Activated CD4-positive, alpha-beta T cell treated with anti-CD3 and anti-CD28 coated beads, Interleukin-2, amount 10 ng/mL, durations not matched to agents 24 days and 14 days (primary cell): ENCODE measurements at regions not wholly inside any gene's neighbourhood (a gene's known extent, or its start where the extent isn't known, plus 50 kb on each side); places are given as distances from the start of the nearest gene placed in this dataset.
"Not testable (repeated sequence)": the region's sequence is repeated elsewhere in the genome, so short reads cannot be mapped to it uniquely, and the experiment has no call there.

Source experiments
- DNase-seq: peaks from one replicate; pipeline ENCODE4 v3.0.0; 2022
- H3K27ac Mint-ChIP-seq: one replicate; pipeline ENCODE4 v1.8.0; 2022; ENCODE audit warnings: mild to moderate bottlenecking, mixed read lengths
- H3K27me3 Mint-ChIP-seq: one replicate; pipeline ENCODE4 v1.8.0; 2022; ENCODE audit warnings: mixed read lengths
- H3K36me3 Mint-ChIP-seq: one replicate; pipeline ENCODE4 v1.8.0; 2022; ENCODE audit warnings: low read depth, mild to moderate bottlenecking, mixed read lengths
- H3K4me1 Mint-ChIP-seq: one replicate; pipeline ENCODE4 v1.8.0; 2021; ENCODE audit warnings: mixed read lengths
- H3K4me3 Mint-ChIP-seq: one replicate; pipeline ENCODE4 v1.8.0; 2022; ENCODE audit warnings: mild to moderate bottlenecking, moderate library complexity, mixed read lengths
- H3K9me3 Mint-ChIP-seq: one replicate; pipeline ENCODE4 v1.8.0; 2021; ENCODE audit warnings: mixed read lengths
- intact Hi-C: fragments of 100-400 bp; cut with micrococcal nuclease; formaldehyde crosslinking; loops from one replicate; pipeline ENCODE4 v1.15.1; 2023

GRCh38 chr5:154647114-154647760 lies 107.9 kb upstream of the LARP1 start:
- peaks cover 14% of the 10 kb centered on the region for H3K4me1 Mint-ChIP-seq
- DNase-seq: peak; percentile 61
- intact Hi-C loops: no loop called here
- H3K36me3 Mint-ChIP-seq: no peaks in the 10 kb centered on the region
- peak overlapping the region; percentile 74 for H3K4me3 Mint-ChIP-seq
- H3K9me3 Mint-ChIP-seq: peaks cover 7% of the 10 kb centered on the region
- no peak overlapping the region for H3K27ac Mint-ChIP-seq
- peaks cover 37% of the 10 kb centered on the region for H3K27me3 Mint-ChIP-seq

GRCh38 chr5:154646745-154647113 lies 108.4 kb upstream of the LARP1 start:
- DNase-seq: no peak
- Mint-ChIP-seq H3K36me3 (no peaks in the 10 kb centered on the region), H3K4me1 (peaks cover 14% of the 10 kb centered on the region), H3K4me3 (peak overlapping the region; percentile 74), H3K9me3 (peaks cover 7% of the 10 kb centered on the region), H3K27ac (no peak overlapping the region), H3K27me3 (peaks cover 38% of the 10 kb centered on the region)
- intact Hi-C loops: no loop called here

DNA sequence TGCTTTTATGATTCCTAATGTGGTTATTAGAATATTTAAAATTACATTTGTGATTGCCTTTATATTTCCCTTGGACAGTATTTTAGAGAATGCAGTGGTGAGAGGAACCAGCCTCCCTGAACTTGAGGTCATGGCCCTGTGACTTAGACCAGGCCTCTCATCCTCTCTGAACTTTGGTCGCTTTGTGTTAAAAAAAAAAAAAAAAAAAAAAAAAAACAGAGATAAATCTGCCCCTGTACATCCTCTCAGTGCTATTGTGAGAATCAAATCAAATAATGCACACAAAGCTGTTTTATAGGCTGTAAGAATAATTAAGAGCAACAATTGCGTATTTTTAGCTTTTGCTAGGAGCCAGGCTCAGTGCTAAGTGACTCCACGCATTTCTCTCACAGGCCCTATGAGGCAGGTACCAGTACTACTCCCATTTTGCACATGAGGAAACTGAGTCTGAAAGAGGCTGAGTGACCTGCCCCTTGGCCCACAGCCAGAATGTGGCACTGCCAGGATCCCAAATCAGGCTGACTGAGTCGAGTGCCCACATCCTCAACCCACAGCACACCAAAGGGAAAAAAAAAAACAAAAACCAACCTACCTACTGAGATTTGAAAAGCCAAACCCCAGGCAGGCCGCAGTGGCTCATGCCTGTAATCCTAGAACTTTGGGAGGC lies 110.3 kb upstream of the LARP1 start:
- Mint-ChIP-seq H3K36me3 (no peaks in the 10 kb centered on the region), H3K4me1 (peaks cover 14% of the 10 kb centered on the region), H3K4me3 (no peak overlapping the region), H3K27me3 (peaks cover 44% of the 10 kb centered on the region), H3K27ac (no peak overlapping the region), H3K9me3 (peaks cover 7% of the 10 kb centered on the region)
- intact Hi-C loops: no loop called here
- DNase-seq: no peak

GRCh38 chr5:154642499-154643245 lies 112.5 kb upstream of the LARP1 start:
- H3K36me3 Mint-ChIP-seq: no peaks in the 10 kb centered on the region
- peaks cover 7% of the 10 kb centered on the region for H3K9me3 Mint-ChIP-seq
- H3K27ac Mint-ChIP-seq: no peak overlapping the region
- intact Hi-C loops: no loop called here
- H3K4me3 Mint-ChIP-seq: no peak overlapping the region
- H3K27me3 Mint-ChIP-seq: peaks cover 39% of the 10 kb centered on the region
- peaks cover 12% of the 10 kb centered on the region for H3K4me1 Mint-ChIP-seq
- no peak for DNase-seq

DNA sequence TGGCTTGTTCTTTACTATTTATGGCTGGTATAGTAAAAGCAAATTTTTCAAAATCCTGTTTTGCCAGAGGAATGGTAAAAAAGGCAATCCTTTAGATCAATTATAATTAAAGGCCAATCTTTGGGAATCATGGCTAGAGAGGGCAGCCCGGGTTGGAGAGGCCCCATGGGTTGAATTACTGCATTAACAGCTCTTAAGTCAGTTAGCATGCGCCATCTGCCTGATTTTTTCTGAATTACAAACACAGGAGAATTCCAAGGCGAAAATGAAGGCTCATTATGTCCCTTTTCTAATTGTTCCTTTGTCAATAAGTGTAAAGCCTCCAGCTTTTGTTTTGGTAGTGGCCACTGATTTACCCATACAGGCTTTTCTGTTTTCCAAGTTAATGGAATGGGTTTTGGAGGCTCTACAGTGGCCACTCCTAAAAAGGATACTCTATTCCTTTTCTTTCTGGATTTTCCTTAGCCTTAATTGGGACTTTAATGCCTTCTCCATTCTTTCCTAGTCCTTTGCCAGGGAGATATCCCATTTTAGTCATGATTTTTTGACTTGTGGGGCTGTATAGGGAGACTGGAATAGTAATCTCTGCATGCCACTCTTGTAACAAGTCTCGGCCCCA lies 114.9 kb upstream of the LARP1 start:
- H3K36me3 Mint-ChIP-seq, DNase-seq, intact Hi-C loops, H3K9me3 Mint-ChIP-seq, H3K27ac Mint-ChIP-seq, H3K4me3 Mint-ChIP-seq, H3K4me1 Mint-ChIP-seq: not testable (repeated sequence)
- peaks cover 28% of the 10 kb centered on the region for H3K27me3 Mint-ChIP-seq

DNA sequence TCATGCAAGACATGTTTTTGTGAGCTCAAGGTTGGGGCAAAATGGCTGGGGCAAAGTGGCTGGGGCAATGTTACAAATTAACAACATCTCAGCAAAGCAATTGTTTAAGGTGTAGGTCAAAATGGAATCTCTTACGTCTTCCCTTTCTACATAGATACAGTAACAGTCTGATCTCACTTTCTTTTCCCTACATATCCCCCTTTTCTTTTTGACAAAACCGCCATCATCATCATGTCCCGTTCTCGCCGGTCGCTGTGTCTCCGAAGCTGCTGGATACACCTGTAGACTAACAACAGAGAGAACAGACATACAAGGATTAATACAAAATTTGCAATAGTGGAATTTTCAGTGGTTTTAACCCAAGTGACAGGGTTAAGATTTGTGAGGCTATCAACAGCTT lies 118.4 kb upstream of the LARP1 start:
- H3K4me3 Mint-ChIP-seq, intact Hi-C loops, H3K27ac Mint-ChIP-seq, DNase-seq, H3K9me3 Mint-ChIP-seq, H3K4me1 Mint-ChIP-seq, H3K36me3 Mint-ChIP-seq: not testable (repeated sequence)
- H3K27me3 Mint-ChIP-seq: peaks cover 14% of the 10 kb centered on the region

GRCh38 chr5:154636271-154636670 lies 118.9 kb upstream of the LARP1 start:
- intact Hi-C loops, H3K27ac Mint-ChIP-seq, H3K36me3 Mint-ChIP-seq, H3K27me3 Mint-ChIP-seq, DNase-seq, H3K4me3 Mint-ChIP-seq, H3K4me1 Mint-ChIP-seq, H3K9me3 Mint-ChIP-seq: not testable (repeated sequence)

- H3K27ac Mint-ChIP-seq, DNase-seq, H3K36me3 Mint-ChIP-seq, H3K9me3 Mint-ChIP-seq, intact Hi-C loops, H3K4me3 Mint-ChIP-seq, H3K27me3 Mint-ChIP-seq, H3K4me1 Mint-ChIP-seq: not testable (repeated sequence)
These were observed 121.4 kb upstream of the LARP1 start for GRCh38 chr5:154633744-154634143.

DNA sequence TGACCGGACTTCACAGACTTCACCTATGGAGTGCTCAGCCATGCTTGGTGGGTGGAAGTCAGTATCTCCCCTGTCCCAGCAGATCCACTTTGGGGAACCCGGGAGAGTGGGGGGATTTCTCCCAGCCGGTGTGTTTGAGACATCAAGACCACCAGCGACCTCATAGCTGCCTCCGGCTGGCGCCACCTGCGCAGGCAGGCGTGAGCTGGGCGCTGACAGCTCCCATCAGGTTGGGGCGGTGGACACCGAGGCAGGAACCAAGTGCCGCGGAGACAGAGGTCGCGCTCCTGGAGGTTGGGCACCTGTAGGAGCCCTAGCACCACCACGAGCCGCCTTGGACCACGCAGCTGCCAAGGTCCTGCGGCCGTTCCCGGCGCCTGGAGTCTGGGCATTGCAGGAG lies 124.0 kb upstream of the LARP1 start:
- H3K36me3 Mint-ChIP-seq: no peaks in the 10 kb centered on the region
- H3K4me3 Mint-ChIP-seq: no peak overlapping the region
- no peaks in the 10 kb centered on the region for H3K4me1 Mint-ChIP-seq
- peaks cover 5% of the 10 kb centered on the region for H3K27me3 Mint-ChIP-seq
- H3K27ac Mint-ChIP-seq: no peak overlapping the region
- intact Hi-C loops: no loop called here
- DNase-seq: no peak
- no peaks in the 10 kb centered on the region for H3K9me3 Mint-ChIP-seq

GRCh38 chr5:154630410-154630809 lies 124.8 kb upstream of the LARP1 start:
- intact Hi-C loops: no loop called here
- H3K36me3 Mint-ChIP-seq: no peaks in the 10 kb centered on the region
- no peak overlapping the region for H3K4me3 Mint-ChIP-seq
- H3K27me3 Mint-ChIP-seq: peaks cover 3% of the 10 kb centered on the region
- no peak for DNase-seq
- no peaks in the 10 kb centered on the region for H3K4me1 Mint-ChIP-seq
- no peak overlapping the region for H3K27ac Mint-ChIP-seq
- no peaks in the 10 kb centered on the region for H3K9me3 Mint-ChIP-seq

DNA sequence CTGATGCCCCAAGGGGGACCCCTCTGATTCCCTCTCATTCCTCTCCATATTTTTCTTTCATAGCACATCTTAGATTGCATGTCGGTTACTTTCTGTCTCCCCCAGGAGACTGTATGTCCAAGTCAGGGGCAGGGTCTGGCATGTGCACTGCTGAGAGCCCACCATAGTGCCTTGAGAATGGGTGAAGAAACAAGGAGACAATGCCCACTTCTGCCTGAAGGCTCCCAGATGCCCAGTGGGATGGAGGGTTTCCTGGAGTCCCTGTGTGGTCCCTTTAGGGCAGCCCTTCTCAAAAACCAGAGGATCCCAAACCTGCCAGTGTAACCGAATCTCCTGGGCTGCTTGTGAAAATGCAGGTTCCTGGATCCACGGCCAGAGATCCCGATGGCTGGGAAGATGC lies 126.5 kb upstream of the LARP1 start:
- Mint-ChIP-seq H3K27me3 (peaks cover 3% of the 10 kb centered on the region), H3K4me3 (no peak overlapping the region), H3K4me1 (no peaks in the 10 kb centered on the region), H3K36me3 (no peaks in the 10 kb centered on the region), H3K27ac (no peak overlapping the region), H3K9me3 (no peaks in the 10 kb centered on the region)
- intact Hi-C loops: no loop called here
- DNase-seq: no peak

- H3K4me3 Mint-ChIP-seq: no peak overlapping the region
- H3K27ac Mint-ChIP-seq: no peak overlapping the region
- intact Hi-C loops: no loop called here
- H3K27me3 Mint-ChIP-seq: no peaks in the 10 kb centered on the region
- no peaks in the 10 kb centered on the region for H3K4me1 Mint-ChIP-seq
- no peaks in the 10 kb centered on the region for H3K9me3 Mint-ChIP-seq
- no peaks in the 10 kb centered on the region for H3K36me3 Mint-ChIP-seq
- DNase-seq: no peak
These were observed 127.2 kb upstream of the LARP1 start for GRCh38 chr5:154627698-154628678.

GRCh38 chr5:154626876-154627557 lies 128.2 kb upstream of the LARP1 start:
- intact Hi-C loops: no loop called here
- Mint-ChIP-seq H3K27ac (no peak overlapping the region), H3K9me3 (no peaks in the 10 kb centered on the region), H3K27me3 (no peaks in the 10 kb centered on the region), H3K4me3 (no peak overlapping the region), H3K36me3 (no peaks in the 10 kb centered on the region), H3K4me1 (no peaks in the 10 kb centered on the region)
- DNase-seq: no peak
